ENCODE measurements at regions not wholly inside any gene's neighbourhood (a gene's known extent, or its start where the extent isn't known, plus 50 kb on each side); places are given as distances from the start of the nearest gene placed in this dataset.
"Not testable (repeated sequence)": the region's sequence is repeated elsewhere in the genome, so short reads cannot be mapped to it uniquely, and the experiment has no call there.

- not testable (repeated sequence) for DNase-seq
Observed at GRCh38 chr1:161454865-161455707, 50.2 kb upstream of the FCGR2A start.

GRCh38 chr1:161453950-161454864 lies 51.0 kb upstream of the FCGR2A start:
- peak; percentile 30 for DNase-seq

- not testable (repeated sequence) for DNase-seq
Observed at GRCh38 chr1:161451698-161452348, 53.4 kb upstream of the FCGR2A start.

GRCh38 chr1:161447760-161448332 lies 57.4 kb upstream of the FCGR2A start:
- not testable (repeated sequence) for DNase-seq

GRCh38 chr1:161447040-161447759 lies 58.1 kb upstream of the FCGR2A start:
- not testable (repeated sequence) for DNase-seq

- DNase-seq: not testable (repeated sequence)
Observed at GRCh38 chr1:161444725-161445124, 60.5 kb upstream of the FCGR2A start.

- peak; percentile 6 for DNase-seq
Observed at GRCh38 chr1:161444255-161444654, 61.0 kb upstream of the FCGR2A start.

GRCh38 chr1:161440312-161440894 lies 64.9 kb upstream of the FCGR2A start:
- DNase-seq: peak; percentile 62

GRCh38 chr1:161439280-161440232 lies 65.7 kb upstream of the FCGR2A start:
- peak; percentile 33 for DNase-seq

- DNase-seq: not testable (repeated sequence)
Observed at GRCh38 chr1:161433191-161433590, 65.5 kb upstream of the CFAP126 start.

- DNase-seq: no peak
Observed at GRCh38 chr1:161432091-161432490, 64.4 kb upstream of the CFAP126 start.

GRCh38 chr1:161427733-161428516 lies 60.2 kb upstream of the CFAP126 start:
- DNase-seq: peak; percentile 34

GRCh38 chr1:161422914-161423313 lies 55.2 kb upstream of the CFAP126 start:
- not testable (repeated sequence) for DNase-seq

- no peak for DNase-seq
Observed at GRCh38 chr1:161421456-161421855, 53.8 kb upstream of the CFAP126 start.

- DNase-seq: no peak
Observed at GRCh38 chr1:161420763-161421455, 53.2 kb upstream of the CFAP126 start.

- DNase-seq: not testable (repeated sequence)
Observed at GRCh38 chr1:161417536-161417935, 49.9 kb upstream of the CFAP126 start.
